Stimulated activated naive CD8-positive, alpha-beta T cell treated with anti-CD3 and anti-CD28 coated beads, Interleukin-15, amount 100 ng/mL, for 72 hours (primary cell): ENCODE measurements at regions not wholly inside any gene's neighbourhood (a gene's known extent, or its start where the extent isn't known, plus 50 kb on each side); places are given as distances from the start of the nearest gene placed in this dataset.

Experiments
- ATAC-seq: fragments of 150-1000 bp; cut with Tn5 transposase; 2 replicates; pipeline ENCODE4 v1.10.0; 2021; ENCODE audit warnings: mild to moderate bottlenecking, moderate library complexity
- DNase-seq, 2 donors: peaks; one replicate each; pipeline ENCODE4 v3.0.0; 2021 to 2022
- H3K27ac Mint-ChIP-seq, 2 donors: one replicate each; pipeline ENCODE4 v1.8.0; 2022; ENCODE audit warnings: mild to moderate bottlenecking in 2 of 2, mixed read lengths in 2 of 2, moderate library complexity in 2 of 2
- H3K27me3 Mint-ChIP-seq: one replicate; pipeline ENCODE4 v1.8.0; 2022; ENCODE audit warnings: mixed read lengths
- H3K4me1 Mint-ChIP-seq: one replicate; pipeline ENCODE4 v1.8.0; 2022; ENCODE audit warnings: mild to moderate bottlenecking, mixed read lengths
- H3K4me3 Mint-ChIP-seq, 2 donors: one replicate each; pipeline ENCODE4 v1.8.0; 2022; ENCODE audit warnings: mild to moderate bottlenecking in 2 of 2, mixed read lengths in 2 of 2, moderate library complexity in 1 of 2
- H3K9me3 Mint-ChIP-seq, 2 donors: one replicate each; pipeline ENCODE4 v1.8.0; 2022; ENCODE audit warnings: mixed read lengths in 2 of 2

DNA sequence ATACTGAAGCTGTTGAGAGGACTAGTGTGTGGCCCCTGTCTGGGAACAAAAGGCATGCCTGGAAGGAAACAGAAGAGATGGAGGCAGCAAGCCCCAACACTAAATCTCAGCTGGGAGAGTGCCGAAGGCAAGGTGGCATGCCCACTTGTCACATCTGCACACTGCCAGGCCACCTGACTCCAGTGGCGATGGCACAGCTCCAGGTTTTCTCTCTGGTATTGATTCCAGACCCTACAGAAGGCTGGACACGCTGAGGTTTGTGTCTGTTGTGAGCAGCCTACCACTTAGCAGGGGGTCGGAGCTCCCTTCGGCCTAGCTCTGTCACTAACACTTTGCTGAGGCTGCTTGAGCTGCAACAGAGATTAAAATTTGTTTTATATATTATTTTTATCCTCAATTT is 307.3 kb downstream of the TDRD15 start:
- Mint-ChIP-seq H3K4me1 (no peaks in the 10 kb centered on the region), H3K27ac (no peak overlapping the region), H3K9me3 (peaks cover 17 to 18% of the 10 kb centered on the region in 2 donors), H3K4me3 (no peak overlapping the region), H3K27me3 (no peaks in the 10 kb centered on the region)
- ATAC-seq (no peak), DNase-seq (no peak)

DNA sequence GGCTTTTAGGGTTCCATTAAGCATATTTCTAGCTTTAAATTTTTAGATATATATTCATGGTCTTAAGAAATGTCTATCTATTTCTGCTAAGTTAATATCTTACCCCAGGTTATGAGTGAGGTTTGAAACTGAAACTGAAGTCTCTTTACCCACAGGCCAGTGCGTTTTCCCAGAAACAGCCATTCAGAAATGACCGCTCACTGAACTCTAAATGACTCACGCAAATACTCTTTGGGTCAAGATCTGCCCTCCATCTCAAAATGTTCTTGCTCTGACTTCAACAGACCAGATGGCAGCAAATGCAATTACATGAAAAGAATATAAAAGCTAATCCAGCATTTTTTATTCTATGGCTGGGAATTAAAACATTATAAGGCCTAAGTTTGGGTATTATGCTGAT is 315.2 kb downstream of the TDRD15 start:
- H3K4me1 Mint-ChIP-seq: no peaks in the 10 kb centered on the region
- peaks cover under 1 to 12% of the 10 kb centered on the region in 2 donors for H3K9me3 Mint-ChIP-seq
- DNase-seq (no peak), ATAC-seq (no peak)
- H3K27ac Mint-ChIP-seq: no peak overlapping the region
- H3K4me3 Mint-ChIP-seq: no peak overlapping the region
- H3K27me3 Mint-ChIP-seq: no peaks in the 10 kb centered on the region

DNA sequence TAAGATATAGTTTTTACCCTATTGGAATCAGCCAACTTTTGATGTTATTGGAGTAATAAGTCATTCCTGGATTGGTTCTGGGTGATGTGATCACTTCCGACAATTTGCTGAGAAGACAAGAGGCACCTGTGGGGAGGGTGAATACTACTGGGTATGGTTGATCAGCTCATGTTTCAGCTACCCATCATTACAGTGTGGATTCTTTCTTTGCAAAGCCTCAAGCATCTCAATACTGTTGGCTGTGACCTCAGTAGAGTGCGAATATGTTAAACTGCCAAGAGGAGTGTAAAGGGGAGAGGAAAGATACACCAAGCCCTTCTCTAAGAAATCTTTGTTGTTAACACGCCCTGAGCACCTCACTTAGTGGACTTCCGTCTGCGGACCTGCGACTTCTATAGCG is 317.7 kb downstream of the TDRD15 start:
- no peak for ATAC-seq

DNA sequence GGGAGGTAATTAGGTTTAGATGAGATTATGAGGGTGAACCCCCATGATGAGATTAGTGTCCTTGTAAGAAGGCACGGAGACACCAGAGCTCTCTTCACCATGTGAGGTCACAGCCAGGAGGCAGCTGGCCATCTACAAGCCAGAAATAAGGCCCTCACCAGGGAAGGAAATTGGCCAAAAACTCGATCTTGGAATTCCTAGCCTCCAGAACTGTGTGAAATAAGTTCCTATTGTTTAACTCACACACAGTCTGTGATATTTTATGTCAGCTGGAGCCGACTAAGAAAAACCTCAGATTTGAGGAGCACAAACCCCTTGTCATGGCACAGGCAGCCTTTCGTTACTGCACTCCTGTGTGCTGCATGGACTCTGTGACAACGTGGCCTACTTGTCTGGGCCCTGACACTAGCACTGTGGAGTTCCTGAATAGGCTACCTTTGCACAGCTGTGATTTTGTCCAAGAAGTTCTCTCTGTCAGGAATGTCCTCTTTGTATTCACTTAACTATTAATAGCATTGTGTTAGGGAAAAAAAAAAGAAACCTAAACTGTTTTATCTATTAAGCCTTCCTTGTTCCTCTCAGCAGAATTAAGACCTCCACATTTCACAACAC is 319.8 kb downstream of the TDRD15 start:
- no peaks in the 10 kb centered on the region for H3K4me1 Mint-ChIP-seq
- no peak overlapping the region for H3K4me3 Mint-ChIP-seq
- H3K27me3 Mint-ChIP-seq: no peaks in the 10 kb centered on the region
- no peak overlapping the region for H3K27ac Mint-ChIP-seq
- DNase-seq: no peak
- H3K9me3 Mint-ChIP-seq: peaks cover 11 to 12% of the 10 kb centered on the region in 2 donors
- no peak for ATAC-seq

More for the DNA sequence above, 317.7 kb downstream of the TDRD15 start:
- Mint-ChIP-seq H3K9me3 (peaks cover 5 to 12% of the 10 kb centered on the region in 2 donors), H3K4me3 (no peak overlapping the region), H3K27ac (no peak overlapping the region), H3K27me3 (no peaks in the 10 kb centered on the region), H3K4me1 (no peaks in the 10 kb centered on the region)
- DNase-seq: no peak

DNA sequence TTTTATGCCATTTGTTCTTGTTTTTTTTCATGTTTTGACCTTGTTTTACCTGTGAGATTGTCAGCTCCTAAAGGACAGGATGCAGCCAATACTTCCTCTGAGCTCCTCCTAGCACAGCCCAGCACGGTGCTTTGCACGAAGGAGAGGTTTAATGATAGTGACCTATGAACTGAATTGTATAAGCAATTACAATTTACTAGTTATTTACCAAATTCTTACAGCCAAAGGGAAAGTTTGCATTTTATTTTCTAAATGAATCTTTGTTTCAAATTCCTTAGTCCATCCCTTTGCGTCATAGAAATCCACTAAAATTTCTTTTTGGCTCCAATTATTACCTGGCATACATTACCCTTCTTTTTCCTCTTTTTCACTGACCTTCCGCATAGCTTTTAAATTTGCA is 326.1 kb downstream of the TDRD15 start:
- peaks cover 0 to 8% of the 10 kb centered on the region in 2 donors for H3K9me3 Mint-ChIP-seq
- no peaks in the 10 kb centered on the region for H3K27me3 Mint-ChIP-seq
- ATAC-seq (no peak), DNase-seq (no peak)
- no peak overlapping the region for H3K27ac Mint-ChIP-seq
- H3K4me3 Mint-ChIP-seq: no peak overlapping the region
- H3K4me1 Mint-ChIP-seq: no peaks in the 10 kb centered on the region

DNA sequence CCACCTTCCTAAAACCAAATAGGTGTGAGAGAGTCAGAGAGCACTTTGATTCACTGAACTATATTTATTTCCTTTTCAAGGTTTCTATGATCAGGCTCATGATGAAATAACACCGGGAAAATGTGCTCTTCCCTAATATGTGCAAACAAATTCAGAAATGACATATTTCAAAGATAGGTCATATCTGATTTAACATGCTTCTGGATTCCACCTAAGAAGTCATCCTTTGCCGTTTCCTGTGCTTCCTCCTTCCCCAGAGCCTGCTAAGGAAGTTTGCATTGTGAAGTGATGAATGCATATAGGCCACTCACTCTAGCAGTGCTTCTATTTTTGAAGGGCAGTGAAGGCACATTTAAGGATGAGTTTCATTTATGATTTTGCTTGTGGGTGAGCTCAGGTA is 327.6 kb downstream of the TDRD15 start:
- no peaks in the 10 kb centered on the region for H3K4me1 Mint-ChIP-seq
- peaks cover 0 to 6% of the 10 kb centered on the region in 2 donors for H3K9me3 Mint-ChIP-seq
- H3K4me3 Mint-ChIP-seq: no peak overlapping the region
- ATAC-seq: no peak
- H3K27me3 Mint-ChIP-seq: no peaks in the 10 kb centered on the region
- no peak overlapping the region for H3K27ac Mint-ChIP-seq
- DNase-seq: no peak

DNA sequence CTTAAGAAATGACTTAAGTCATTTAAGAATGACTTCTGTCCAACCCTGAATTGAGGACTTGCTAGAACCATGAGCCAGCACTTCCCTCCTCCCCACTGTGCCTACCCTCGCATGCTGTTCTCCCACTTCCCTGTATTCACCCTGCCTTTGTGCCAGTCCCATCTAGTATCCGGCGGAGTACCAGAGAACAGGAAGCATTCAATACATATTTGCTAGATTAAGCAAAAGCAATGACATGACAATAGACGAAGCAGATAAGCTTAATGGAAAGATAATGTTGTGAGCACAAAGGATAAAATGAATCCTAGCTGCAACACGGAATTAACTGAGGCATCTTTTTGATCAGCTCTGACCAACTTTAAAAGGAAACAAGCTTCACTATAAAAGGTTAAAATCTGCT is 328.5 kb downstream of the TDRD15 start:
- Mint-ChIP-seq H3K4me1 (no peaks in the 10 kb centered on the region), H3K4me3 (no peak overlapping the region), H3K27me3 (no peaks in the 10 kb centered on the region), H3K9me3 (peaks cover 0 to 9% of the 10 kb centered on the region in 2 donors), H3K27ac (no peak overlapping the region)
- ATAC-seq (no peak), DNase-seq (no peak)

DNA sequence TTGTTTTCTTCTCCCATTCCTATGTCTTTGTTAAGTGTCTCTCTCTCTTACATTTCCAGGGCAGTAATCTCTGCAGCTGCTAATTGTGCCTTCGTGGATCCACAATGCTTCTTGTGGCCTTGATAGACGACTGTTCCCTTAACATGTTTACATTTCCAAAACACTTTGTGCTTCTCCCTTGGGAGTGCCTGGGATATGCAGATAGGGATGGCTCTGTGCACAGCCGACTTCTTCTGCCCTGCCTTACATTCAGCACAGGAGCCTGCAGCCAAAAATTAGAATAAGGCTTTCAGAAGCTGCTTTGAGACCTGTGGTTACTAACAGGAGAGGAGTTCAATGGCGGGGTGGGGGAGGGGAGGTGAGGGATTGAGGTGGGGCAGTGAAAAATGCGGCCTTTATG is 328.9 kb downstream of the TDRD15 start:
- Mint-ChIP-seq H3K9me3 (peaks cover 0 to 8% of the 10 kb centered on the region in 2 donors), H3K4me1 (no peaks in the 10 kb centered on the region), H3K27me3 (no peaks in the 10 kb centered on the region), H3K4me3 (no peak overlapping the region), H3K27ac (no peak overlapping the region)
- ATAC-seq (no peak), DNase-seq (no peak)

DNA sequence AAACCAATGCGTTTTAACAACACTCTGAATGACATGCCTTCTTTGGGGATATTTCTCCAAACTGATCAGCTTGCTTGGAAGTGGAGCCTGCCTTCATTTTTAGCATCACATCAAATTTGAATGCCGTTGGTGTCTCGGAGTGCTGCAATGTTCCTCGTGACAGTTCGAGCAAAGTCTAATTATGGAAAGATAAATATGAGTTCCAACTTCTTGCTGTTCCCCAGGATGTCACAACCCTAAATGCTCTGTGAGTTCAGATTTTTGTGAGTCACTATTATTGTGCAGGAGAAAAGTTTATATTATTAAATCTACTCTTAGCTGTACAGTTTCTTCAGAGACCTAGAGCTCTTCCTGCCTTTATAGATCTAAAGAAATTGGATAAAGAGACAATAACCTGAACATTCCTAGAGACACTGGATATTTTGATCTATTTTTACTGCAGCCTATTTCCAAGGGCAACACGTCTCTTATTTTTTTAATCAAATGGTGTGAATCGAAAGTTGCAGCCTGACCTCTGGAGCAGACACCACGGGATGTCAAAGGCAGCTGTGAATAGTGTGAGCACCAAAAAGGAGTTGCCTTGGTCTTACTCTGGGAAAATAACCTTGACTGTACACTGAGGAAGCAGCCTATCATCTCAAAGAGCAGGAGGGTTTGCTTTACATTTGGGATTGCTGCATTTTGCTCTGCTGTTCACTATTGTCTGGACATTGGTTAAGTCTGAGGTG is 330.1 kb downstream of the TDRD15 start:
- Mint-ChIP-seq H3K9me3 (peaks cover 4 to 5% of the 10 kb centered on the region in 2 donors), H3K4me3 (no peak overlapping the region), H3K27me3 (no peaks in the 10 kb centered on the region), H3K4me1 (no peaks in the 10 kb centered on the region), H3K27ac (no peak overlapping the region)
- DNase-seq (no peak), ATAC-seq (no peak)

DNA sequence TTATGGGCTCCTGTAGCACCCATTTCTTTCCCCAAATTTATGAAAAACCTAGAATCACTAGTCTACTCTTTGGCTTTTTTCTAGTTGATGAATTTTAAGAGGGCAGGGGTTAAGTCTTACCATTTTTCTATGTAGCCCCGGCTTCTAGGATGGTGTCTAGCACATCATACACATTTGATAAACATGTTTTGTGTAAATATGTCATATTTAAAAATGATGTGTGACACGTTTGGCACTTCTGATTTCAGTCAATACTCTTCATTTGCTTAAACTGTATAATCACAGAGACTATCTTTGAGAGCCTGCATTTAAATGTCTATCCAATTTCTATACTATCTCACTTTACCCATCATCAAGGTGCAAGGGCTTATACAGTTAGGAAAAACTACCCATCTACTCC is 331.1 kb downstream of the TDRD15 start:
- DNase-seq (no peak), ATAC-seq (no peak)
- H3K9me3 Mint-ChIP-seq: peaks cover 8 to 13% of the 10 kb centered on the region in 2 donors
- no peak overlapping the region for H3K4me3 Mint-ChIP-seq
- no peaks in the 10 kb centered on the region for H3K4me1 Mint-ChIP-seq
- H3K27me3 Mint-ChIP-seq: no peaks in the 10 kb centered on the region
- no peak overlapping the region for H3K27ac Mint-ChIP-seq

DNA sequence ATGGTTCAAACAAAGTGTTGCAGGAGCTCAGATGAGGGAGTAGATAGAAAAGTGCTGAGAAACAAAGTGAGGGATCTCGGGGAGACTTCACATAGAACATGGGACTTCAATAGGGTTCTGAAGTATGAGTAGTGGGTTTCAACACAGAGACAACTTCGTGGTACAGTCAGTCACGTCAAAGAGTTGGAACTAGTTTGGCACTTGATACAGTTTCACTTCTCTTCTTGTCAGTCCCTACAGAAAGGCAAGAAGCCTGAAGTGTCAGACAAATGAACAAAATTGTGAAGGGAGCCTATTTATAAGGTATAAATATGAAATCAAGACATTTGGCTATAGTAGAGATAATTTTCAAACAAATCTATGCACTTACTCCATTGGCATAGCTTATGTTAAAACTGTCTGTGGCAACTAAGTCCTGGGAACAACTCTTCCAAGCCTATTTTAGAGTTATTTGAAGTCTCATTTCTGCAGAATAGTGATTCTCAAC is 338.0 kb downstream of the TDRD15 start:
- no peak for DNase-seq
- H3K27ac Mint-ChIP-seq: no peak overlapping the region
- ATAC-seq: no peak
- no peaks in the 10 kb centered on the region for H3K27me3 Mint-ChIP-seq
- no peak overlapping the region for H3K4me3 Mint-ChIP-seq
- peaks cover 8 to 9% of the 10 kb centered on the region in 2 donors for H3K9me3 Mint-ChIP-seq
- H3K4me1 Mint-ChIP-seq: no peaks in the 10 kb centered on the region

DNA sequence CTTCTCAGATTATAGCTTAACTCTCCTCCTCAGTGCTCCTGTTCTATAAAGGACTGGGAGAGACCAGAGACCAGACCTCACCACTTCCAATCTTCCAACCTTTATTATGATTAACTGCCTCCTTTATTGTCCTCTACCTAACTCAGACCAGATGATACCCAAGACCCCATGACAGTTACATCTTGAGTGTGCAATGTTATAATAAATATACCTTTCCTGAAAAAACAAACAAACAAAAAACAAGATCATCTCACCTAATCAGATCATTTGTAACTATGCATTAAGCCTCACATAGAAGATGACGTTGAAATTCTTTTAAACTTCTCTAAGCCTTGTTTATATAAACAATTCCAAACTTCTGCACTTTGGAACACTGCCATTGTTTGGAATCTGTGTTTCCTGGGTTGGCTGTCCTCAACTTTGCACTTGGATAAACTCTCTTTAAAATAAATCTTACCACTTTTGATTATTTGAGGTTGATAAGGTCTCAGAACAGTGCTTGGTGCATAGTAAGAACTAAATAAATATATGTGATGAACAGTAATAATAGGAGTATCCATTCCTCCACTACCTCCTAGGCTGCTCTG is 342.7 kb downstream of the TDRD15 start:
- H3K9me3 Mint-ChIP-seq: peaks cover 0 to 7% of the 10 kb centered on the region in 2 donors
- no peak overlapping the region for H3K4me3 Mint-ChIP-seq
- ATAC-seq (no peak), DNase-seq (no peak)
- no peak overlapping the region for H3K27ac Mint-ChIP-seq
- no peaks in the 10 kb centered on the region for H3K27me3 Mint-ChIP-seq
- H3K4me1 Mint-ChIP-seq: no peaks in the 10 kb centered on the region

DNA sequence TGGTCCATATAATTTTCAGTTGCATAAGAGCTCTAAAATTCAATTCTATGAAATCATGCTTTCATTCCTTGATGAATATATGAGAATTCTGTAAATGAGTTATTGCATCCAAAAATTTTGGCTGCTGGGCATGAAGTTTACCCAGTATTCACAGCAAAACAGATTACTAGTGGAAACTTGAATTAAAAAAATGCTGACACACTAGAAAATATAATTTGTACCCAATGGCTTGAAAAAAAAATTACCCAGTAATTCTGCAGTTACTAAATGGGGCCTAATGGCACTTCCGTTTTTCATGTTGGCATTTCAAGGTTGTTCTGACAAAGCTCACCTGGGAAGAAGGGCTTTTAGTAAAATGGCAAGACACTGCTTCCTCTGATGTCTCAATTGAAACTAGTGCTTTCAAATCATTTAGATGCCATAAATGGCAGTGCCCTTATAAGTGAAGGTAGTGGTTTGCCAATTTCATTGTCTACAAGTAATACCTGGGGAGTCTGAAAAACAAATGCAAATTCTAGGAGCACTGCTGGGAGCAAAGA is 343.6 kb downstream of the TDRD15 start:
- no peaks in the 10 kb centered on the region for H3K27me3 Mint-ChIP-seq
- H3K9me3 Mint-ChIP-seq: peaks cover 0 to 7% of the 10 kb centered on the region in 2 donors
- H3K27ac Mint-ChIP-seq: no peak overlapping the region
- H3K4me3 Mint-ChIP-seq: no peak overlapping the region
- no peak for ATAC-seq
- H3K4me1 Mint-ChIP-seq: no peaks in the 10 kb centered on the region
- no peak for DNase-seq

DNA sequence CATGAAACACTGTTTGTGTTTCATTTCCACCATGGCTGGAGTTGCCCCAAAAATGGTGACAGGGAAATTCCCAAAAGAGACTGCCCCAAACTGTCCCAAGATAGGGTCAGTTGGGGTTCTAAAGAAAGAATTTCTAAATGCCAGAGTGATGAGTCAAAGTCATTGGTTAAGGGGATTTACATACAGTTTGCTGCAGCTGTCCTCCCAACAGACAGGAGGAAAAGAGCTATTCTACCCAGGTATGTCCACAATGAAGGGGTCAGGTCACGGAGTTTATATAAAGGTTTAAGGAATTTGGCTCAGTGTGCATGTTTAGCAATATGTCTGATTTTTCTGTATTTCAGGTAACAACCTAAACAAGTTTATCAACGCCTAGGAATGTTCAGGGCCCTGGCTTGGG is 344.1 kb downstream of the TDRD15 start:
- no peaks in the 10 kb centered on the region for H3K4me1 Mint-ChIP-seq
- H3K27me3 Mint-ChIP-seq: no peaks in the 10 kb centered on the region
- no peak for ATAC-seq
- H3K4me3 Mint-ChIP-seq: no peak overlapping the region
- no peak for DNase-seq
- H3K9me3 Mint-ChIP-seq: peaks cover 0 to 7% of the 10 kb centered on the region in 2 donors
- H3K27ac Mint-ChIP-seq: no peak overlapping the region

DNA sequence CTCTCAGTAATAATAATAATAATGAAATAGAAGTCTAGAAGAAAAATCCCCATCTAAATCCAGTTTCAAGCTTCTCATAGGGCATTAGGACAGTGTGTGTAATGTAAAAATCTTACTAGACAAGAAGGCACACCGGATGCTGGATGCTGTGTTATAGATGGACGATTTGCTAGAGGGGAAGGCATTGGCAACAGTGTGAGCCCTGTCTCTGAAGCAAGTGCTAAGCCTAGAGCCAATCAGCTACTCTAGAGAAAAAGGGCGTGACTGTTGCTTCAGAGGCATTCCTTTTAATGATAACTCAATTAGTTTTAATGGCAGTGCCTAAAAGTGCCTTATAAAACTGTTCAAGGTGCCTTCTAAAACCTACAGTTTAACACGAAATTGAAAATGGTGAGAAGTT is 344.9 kb downstream of the TDRD15 start:
- H3K4me3 Mint-ChIP-seq: no peak overlapping the region
- no peaks in the 10 kb centered on the region for H3K27me3 Mint-ChIP-seq
- H3K9me3 Mint-ChIP-seq: peaks cover 0 to 7% of the 10 kb centered on the region in 2 donors
- no peak overlapping the region for H3K27ac Mint-ChIP-seq
- no peak for DNase-seq
- ATAC-seq: no peak
- H3K4me1 Mint-ChIP-seq: no peaks in the 10 kb centered on the region

DNA sequence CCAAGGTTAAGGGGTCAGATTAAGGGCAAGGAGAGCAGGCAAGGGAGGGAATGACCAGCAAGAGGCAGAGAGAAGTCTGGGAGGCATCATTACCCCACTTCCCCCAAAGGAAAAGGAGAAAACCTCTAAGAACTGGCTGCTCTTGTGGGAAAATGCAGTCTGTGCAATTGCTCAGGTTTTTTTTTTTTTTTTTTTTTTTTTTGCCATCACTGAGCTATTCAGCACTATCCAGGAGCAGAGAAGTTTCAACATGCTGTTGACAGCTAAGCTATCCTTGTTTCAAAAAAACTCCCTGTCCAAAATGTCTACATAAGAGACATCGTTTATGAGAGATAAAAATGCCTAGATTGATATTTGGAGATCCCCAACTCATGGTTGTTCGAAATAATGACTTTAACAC is 345.4 kb downstream of the TDRD15 start:
- Mint-ChIP-seq H3K27ac (no peak overlapping the region), H3K9me3 (peaks cover 0 to 7% of the 10 kb centered on the region in 2 donors), H3K27me3 (no peaks in the 10 kb centered on the region), H3K4me1 (no peaks in the 10 kb centered on the region), H3K4me3 (no peak overlapping the region)
- ATAC-seq (no peak), DNase-seq (no peak)
